NCI-H1105 treated with DMSO at 0.1 percent for 48 hours (cell line): ENCODE measurements at regions not wholly inside any gene's neighbourhood (a gene's known extent, or its start where the extent isn't known, plus 50 kb on each side); places are given as distances from the start of the nearest gene placed in this dataset.
"Not testable (repeated sequence)": the region's sequence is repeated elsewhere in the genome, so short reads cannot be mapped to it uniquely, and the experiment has no call there.

ENCODE experiments used
- DNase-seq: peaks from one replicate; lab custom pipeline; 2025; lab: John Stamatoyannopoulos, UW

- DNase-seq: no peak
Observed at GRCh38 chr5:106985174-106985573, 685.6 kb downstream of the EFNA5 start.

DNA sequence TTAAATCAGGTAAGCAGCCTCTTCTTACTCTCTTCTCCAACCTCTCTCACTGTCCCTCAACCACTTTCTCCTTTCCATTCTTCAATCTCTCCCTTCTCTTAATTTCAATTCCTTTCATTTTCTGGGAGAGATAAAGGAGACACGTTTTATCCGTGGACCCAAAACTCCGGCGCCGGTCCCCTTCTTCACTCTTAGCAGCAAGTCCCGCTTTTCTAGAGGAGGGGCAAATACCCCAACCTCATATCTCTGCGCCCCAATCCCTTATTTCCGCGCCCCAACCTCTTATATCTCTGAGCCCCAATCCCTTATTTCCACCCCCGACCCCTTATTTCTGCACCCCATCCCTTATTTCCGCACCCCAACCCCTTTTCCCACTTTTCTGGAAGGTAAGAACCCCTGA, 691.6 kb downstream of the EFNA5 start:
- not testable (repeated sequence) for DNase-seq

- DNase-seq: not testable (repeated sequence)
Observed at GRCh38 chr5:106978582-106979165, 692.1 kb downstream of the EFNA5 start.

DNA sequence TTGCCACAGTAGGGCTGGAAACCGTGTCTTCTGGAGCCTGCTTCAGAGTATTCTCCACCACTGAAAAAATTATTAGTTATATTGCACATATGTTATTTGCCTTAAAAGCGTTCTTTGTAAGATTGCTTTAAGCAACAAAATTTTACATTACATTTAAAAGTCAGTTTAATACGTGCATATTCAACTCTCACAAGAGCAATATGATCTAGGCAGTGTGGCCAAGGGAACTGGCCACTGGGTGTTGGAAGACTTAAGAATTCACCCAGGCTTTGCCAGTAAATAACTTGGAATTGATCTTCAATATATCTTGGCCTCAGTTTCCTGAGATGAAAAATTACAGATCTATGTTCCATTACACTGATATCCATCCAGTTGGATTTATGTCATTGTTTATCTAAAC, 694.4 kb downstream of the EFNA5 start:
- no peak for DNase-seq

GRCh38 chr5:106974272-106974671, 696.5 kb downstream of the EFNA5 start:
- DNase-seq: no peak

DNA sequence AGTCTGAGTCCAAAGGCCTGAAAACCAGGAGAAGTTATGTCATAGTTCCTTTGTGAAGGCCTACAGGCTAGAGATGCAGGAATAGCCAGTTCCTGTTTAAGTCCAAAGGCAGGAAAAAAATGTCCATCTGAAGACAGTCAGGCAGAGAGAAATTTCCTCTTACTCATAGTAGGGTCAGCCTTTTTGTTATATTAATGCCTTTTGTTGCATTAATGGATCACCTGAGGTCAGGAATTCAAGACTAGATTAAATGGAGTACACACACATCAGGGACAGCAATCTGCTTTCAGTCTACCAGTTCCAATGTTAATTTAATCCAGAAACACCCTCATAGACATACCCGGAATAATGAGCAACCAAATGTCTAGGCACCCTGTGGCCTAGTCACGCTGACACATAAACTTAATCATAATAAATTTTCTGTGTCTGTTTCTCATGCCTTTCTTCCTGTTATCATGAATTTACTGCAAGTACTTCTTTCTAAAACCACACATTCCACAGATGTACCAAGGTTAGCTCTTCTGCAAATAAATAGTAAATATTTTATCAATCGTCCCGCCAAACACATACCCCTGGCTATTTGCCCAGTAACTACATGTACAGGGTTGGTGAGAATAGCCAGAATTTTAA, 703.9 kb downstream of the EFNA5 start:
- no peak for DNase-seq

- DNase-seq: no peak
Observed at GRCh38 chr5:106964132-106964531, 706.6 kb downstream of the EFNA5 start.

DNA sequence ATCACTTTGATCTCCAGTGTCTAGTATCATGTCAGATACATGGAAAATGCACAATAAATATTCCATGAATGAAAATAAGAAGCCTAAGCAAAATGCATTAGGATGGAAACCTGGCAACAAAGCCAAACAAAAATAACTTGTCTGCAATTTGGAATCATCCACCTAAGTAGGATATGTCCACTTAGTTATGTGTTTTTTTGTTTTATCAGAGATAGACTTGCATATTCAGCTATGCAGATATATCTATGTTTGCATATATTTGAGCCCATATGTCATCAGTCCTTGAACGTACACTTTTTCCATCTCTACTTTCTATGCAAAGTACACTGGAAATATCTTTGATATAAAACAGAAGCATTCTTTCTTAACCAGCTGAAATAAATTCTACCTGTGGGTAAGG, 707.1 kb downstream of the EFNA5 start:
- no peak for DNase-seq

- DNase-seq: no peak
Observed at GRCh38 chr5:106962464-106963230, 708.1 kb downstream of the EFNA5 start.

DNA sequence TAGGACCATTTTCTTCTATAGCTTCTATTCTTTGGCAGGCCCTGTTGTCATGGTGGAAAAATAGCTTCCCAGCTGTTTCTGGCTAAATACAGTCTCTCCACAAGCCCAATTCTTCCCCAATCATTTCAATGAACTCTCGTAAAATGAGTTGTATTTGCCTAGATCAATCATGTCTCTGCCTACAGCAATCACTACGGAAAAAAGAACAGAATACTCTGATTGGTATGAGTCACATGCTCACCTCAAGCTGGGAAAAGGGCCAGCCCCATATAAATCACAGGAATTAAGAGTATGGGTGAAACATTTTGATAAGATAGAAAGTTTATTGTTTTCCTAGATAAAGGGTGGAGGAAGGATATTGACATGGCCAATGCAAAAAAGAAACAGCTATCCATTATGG, 711.4 kb downstream of the EFNA5 start:
- no peak for DNase-seq

DNA sequence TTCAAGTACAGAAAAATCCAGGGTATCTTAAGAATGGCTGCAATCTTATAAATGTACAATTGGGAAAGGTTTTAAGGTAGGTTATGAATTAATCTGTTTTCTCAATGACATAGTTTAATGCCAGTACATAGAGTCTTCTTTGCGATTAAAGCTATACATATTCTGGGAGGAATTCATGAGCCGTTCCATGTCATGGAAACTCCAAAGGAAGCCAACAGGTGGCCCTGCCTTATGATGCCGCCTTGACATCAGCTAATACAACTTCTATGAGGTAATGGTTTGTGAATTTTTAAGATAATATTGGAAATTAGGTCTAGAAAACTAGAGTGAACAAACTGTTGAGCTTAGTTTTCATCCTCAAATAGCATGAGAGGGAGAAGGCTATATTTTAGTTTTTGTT, 713.4 kb downstream of the EFNA5 start:
- no peak for DNase-seq

GRCh38 chr5:106956886-106957285, 713.9 kb downstream of the EFNA5 start:
- no peak for DNase-seq

DNA sequence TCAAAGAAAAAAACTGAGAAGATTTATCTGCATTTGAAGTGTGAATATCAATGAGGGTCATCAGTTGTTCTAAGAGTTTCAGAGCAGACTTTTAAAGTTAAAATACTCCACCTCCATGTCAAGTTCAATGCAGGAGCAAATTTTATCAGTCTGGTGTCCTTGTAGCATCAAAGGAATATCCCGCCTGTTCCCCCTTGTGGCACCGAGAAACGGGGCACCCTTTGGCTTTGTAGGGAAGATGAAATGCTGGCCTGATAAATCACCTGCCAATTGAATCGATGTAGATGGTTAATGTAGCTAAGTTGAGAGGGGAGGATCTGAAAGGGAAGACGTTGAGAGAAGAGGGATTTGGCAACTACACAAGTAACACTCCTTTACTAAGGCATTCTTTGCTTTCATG, 714.5 kb downstream of the EFNA5 start:
- DNase-seq: no peak

GRCh38 chr5:106940986-106941385, 729.8 kb downstream of the EFNA5 start:
- no peak for DNase-seq

GRCh38 chr5:106940301-106940846, 730.4 kb downstream of the EFNA5 start:
- no peak for DNase-seq

DNA sequence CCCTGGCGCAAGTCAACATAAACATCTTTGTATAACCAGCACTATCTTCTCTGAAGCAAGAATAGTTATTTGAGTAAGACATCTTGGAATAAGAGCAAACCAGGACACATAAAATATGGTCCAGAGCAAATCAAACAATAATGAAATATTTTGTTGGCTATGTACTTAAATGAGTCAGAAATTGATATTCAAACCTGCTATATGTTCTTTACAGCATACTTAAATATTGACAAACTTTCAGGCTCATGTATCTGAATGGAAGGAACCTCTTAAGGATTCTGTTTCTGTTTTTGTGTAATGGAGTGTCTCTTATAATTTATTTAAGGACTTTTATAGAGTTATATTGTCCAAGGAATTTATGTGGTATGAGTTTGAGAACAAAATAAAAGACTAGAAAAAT, 747.3 kb downstream of the EFNA5 start:
- DNase-seq: no peak

DNA sequence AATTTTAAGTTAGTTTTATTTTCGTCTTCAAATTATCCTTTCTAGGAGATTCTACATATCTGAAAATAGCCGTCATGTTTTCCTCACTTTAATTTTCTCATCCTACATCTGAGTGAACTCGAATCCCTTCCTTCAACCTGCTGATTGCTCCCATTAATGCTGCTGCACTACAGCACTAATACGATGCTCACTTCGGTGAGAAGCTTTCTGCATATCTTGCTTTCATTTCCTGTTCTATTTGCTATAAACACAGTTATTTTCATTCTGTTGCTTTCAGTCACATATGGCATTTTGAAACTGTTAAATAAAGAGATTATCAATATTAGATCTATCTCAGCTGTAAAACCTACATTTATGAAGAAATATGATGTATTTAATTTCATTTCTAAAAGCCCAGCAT, 749.2 kb downstream of the EFNA5 start:
- DNase-seq: no peak

DNA sequence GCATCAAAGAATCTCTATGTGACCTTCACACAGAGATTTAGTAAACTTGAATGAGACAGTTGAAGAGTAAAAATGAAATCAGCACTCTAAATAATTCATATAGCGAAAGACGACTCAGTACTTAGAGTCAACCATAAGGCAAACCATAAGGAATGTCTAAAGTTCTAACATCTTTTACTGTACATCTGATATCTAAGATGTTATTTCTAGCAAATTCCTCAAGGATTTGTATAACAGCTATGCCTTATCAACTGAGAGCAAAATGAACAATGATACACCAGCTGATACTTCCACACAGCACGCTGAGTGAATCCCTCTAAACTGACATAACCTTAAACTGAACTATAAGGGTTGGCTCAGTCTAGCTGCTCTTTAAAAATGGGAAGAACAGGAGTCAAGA, 760.3 kb downstream of the EFNA5 start:
- DNase-seq: no peak

- DNase-seq: no peak
Observed at GRCh38 chr5:106909716-106910115, 761.0 kb downstream of the EFNA5 start.

DNA sequence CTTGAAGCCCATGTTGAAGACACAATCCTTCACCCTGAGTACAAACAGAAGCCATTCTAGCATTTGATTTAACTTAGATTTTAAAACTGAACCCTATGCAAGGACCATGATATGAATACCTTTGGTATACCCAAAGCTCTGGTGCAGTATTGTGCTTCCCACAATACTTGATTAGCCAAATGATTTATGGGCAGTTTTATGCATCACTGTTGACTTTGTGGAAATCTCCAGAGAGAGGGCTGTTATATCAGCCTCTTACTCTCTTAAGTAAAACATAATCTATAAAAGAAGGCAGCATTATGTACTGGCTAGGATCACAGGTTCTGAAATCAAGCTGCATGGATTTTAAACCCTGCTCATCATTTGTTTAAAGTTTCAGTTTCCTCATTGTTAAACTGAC, 762.8 kb downstream of the EFNA5 start:
- DNase-seq: no peak

GRCh38 chr5:106906199-106906598, 764.5 kb downstream of the EFNA5 start:
- DNase-seq: no peak

GRCh38 chr5:106894964-106895363, 775.8 kb downstream of the EFNA5 start:
- no peak for DNase-seq

GRCh38 chr5:106882035-106882434, 788.7 kb downstream of the EFNA5 start:
- no peak for DNase-seq
